Activated B cell treated with CpG ODN at 0.5 μM for 24 hours (primary cell): ENCODE measurements at regions not wholly inside any gene's neighbourhood (a gene's known extent, or its start where the extent isn't known, plus 50 kb on each side); places are given as distances from the start of the nearest gene placed in this dataset.

Source experiments
- ATAC-seq: fragments of 200-7000 bp; cut with Tn5 transposase; one replicate; pipeline ENCODE4 v1.10.0; 2021; ENCODE audit warnings: low read depth, mild to moderate bottlenecking, moderate library complexity
- CTCF ChIA-PET: fragments of 350-600 bp; sonication (Branson Sonifier 250); formaldehyde crosslinking; loops from one replicate; lab custom pipeline; 2021; ENCODE audit warnings: antibody characterized with exemption; lab: Charles Lee
- POLR2A ChIA-PET: fragments of 350-600 bp; sonication (Branson Sonifier 250); formaldehyde crosslinking; loops from one replicate; lab custom pipeline; 2021; ENCODE audit warnings: antibody characterized with exemption; lab: Charles Lee
- DNase-seq: peaks from one replicate; pipeline ENCODE4 v3.0.0; 2022
- H3K27ac Mint-ChIP-seq: one replicate; pipeline ENCODE4 v1.8.0; 2020; ENCODE audit warnings: mixed read lengths
- H3K27me3 Mint-ChIP-seq: one replicate; pipeline ENCODE4 v1.8.0; 2021; ENCODE audit warnings: mixed read lengths
- H3K36me3 Mint-ChIP-seq: one replicate; pipeline ENCODE4 v1.8.0; 2021; ENCODE audit warnings: low read depth, mixed read lengths
- H3K4me1 Mint-ChIP-seq: one replicate; pipeline ENCODE4 v1.8.0; 2021; ENCODE audit warnings: mixed read lengths
- H3K4me3 Mint-ChIP-seq: one replicate; pipeline ENCODE4 v1.8.0; 2020; ENCODE audit warnings: mild to moderate bottlenecking, mixed read lengths
- H3K9me3 Mint-ChIP-seq: one replicate; pipeline ENCODE4 v1.8.0; 2020; ENCODE audit warnings: mixed read lengths
- intact Hi-C: fragments of 100-400 bp; cut with micrococcal nuclease; formaldehyde crosslinking; loops from one replicate; pipeline ENCODE4 v1.15.1; 2024
- TF ChIP-seq, protein P1 (sequence below): fragments of 200-600 bp; IDR thresholded peaks from one replicate; pipeline ENCODE4 v1.8.0; 2022; ENCODE audit warnings: antibody characterized with exemption, mild to moderate bottlenecking

DNA sequence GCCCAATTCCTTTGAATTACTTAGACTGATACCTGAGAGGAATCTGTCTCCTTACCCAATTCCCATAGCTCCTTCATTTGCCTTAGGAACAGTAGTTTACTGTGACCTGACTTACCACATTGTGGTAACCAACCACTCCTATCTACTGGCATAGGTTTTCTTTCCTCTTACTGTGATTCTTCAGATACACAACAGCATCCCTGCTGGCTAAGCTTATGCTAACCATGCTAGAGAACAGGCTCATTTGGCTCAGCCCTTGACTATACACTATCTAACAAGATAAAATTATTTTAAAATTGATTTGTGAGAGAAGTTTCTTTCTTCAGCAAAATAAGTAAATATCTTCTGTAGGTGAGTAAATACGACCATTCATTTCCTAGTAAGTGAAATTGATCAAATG, 320.4 kb upstream of the DDHD1 start:
- Mint-ChIP-seq H3K36me3 (no peaks in the 10 kb centered on the region), H3K9me3 (no peaks in the 10 kb centered on the region), H3K4me3 (no peak overlapping the region), H3K27ac (no peak overlapping the region), H3K27me3 (no peaks in the 10 kb centered on the region), H3K4me1 (no peaks in the 10 kb centered on the region)
- POLR2A ChIA-PET = no interaction called here
- TF ChIP-seq, protein P1, sequence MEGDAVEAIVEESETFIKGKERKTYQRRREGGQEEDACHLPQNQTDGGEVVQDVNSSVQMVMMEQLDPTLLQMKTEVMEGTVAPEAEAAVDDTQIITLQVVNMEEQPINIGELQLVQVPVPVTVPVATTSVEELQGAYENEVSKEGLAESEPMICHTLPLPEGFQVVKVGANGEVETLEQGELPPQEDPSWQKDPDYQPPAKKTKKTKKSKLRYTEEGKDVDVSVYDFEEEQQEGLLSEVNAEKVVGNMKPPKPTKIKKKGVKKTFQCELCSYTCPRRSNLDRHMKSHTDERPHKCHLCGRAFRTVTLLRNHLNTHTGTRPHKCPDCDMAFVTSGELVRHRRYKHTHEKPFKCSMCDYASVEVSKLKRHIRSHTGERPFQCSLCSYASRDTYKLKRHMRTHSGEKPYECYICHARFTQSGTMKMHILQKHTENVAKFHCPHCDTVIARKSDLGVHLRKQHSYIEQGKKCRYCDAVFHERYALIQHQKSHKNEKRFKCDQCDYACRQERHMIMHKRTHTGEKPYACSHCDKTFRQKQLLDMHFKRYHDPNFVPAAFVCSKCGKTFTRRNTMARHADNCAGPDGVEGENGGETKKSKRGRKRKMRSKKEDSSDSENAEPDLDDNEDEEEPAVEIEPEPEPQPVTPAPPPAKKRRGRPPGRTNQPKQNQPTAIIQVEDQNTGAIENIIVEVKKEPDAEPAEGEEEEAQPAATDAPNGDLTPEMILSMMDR = no peak
- ATAC-seq (no peak), DNase-seq (no peak)
- CTCF ChIA-PET = no interaction called here
- intact Hi-C loops = no loop called here

DNA sequence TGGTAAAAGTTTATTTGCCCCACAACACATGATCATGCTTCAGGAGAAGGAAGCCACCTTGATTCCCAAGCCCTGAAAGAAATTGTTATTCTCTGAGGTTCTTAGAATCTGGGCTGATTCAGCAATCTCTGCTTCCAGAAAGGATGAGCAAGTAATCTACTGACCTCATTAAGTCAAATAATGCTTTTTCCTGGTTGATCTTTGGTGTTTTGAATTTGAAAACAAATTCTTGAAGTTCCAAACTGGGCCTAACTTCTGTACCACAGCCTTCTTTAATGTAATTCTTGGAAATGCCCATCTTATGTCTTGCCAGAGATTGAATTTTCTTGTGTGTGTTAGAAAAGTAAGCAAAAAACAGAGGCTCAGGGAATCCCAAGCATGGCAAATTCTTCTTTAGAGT, 319.2 kb upstream of the DDHD1 start:
- ChIA-PET POLR2A (no interaction called here), CTCF (no interaction called here)
- Mint-ChIP-seq H3K27me3 (no peaks in the 10 kb centered on the region), H3K36me3 (no peaks in the 10 kb centered on the region), H3K4me1 (no peaks in the 10 kb centered on the region), H3K4me3 (no peak overlapping the region), H3K27ac (no peak overlapping the region), H3K9me3 (no peaks in the 10 kb centered on the region)
- no peak for DNase-seq
- intact Hi-C loops = no loop called here
- TF ChIP-seq, protein P1 = no peak
- no peak for ATAC-seq

DNA sequence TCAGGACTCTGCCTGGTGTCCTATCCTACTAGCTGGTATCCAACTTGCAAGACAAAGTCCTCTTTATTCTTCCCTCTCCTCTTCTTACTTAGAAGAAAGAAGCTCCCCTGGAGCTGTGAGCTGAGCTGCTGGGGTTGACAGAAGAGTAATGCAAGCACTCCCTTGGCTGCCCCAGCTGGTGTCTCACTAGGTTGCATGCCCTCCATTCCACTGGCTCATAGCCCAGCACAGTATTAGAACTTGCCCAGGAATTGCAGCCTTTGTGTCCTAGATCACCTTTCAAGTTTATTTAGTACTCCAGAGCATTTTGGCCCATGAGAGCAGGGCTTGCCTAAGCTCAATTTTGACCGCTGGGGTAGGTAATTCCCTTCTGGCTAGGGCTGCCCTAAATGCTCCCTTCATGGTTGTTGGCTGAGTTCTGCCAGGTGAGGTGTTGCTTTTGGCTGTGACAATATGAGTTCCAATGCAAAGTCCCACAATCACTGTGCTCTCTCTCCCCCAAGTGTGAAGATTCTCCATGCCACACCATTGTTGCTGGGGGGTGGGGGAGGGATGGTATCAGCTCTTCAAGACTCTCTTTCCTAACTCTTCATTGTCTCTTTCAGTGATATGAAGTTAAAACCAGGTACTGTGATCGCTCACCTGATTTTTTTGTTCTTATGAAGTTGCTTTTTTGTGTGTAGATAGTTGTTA, 317.4 kb upstream of the DDHD1 start:
- H3K27me3 Mint-ChIP-seq = no peaks in the 10 kb centered on the region
- no peak overlapping the region for H3K4me3 Mint-ChIP-seq
- H3K36me3 Mint-ChIP-seq = no peaks in the 10 kb centered on the region
- no peak overlapping the region for H3K27ac Mint-ChIP-seq
- ATAC-seq (no peak), DNase-seq (no peak)
- no peaks in the 10 kb centered on the region for H3K4me1 Mint-ChIP-seq
- ChIA-PET POLR2A (no interaction called here), CTCF (no interaction called here)
- intact Hi-C loops = no loop called here
- H3K9me3 Mint-ChIP-seq = no peaks in the 10 kb centered on the region
- TF ChIP-seq, protein P1 = no peak

DNA sequence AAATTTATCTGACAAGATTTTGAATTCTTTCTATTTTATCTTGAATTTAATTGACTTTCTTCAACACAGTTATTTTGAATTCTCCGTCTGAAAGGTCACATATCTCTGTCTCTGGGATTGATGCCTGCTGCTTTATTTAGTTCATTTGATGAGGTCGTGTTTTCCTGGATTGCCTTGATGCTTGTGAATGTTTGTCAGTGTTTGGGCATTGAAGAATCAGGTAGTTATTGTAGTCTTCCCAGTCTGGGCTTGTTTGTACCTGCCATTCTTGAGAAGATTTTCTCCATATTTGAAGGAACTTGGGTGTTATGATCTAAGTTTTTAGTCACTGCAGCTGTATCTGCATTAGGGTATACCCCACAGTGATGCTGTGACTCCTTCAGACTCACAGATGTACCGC, 315.8 kb upstream of the DDHD1 start:
- Mint-ChIP-seq H3K27ac (no peak overlapping the region), H3K9me3 (no peaks in the 10 kb centered on the region), H3K4me1 (no peaks in the 10 kb centered on the region), H3K4me3 (no peak overlapping the region), H3K27me3 (no peaks in the 10 kb centered on the region), H3K36me3 (no peaks in the 10 kb centered on the region)
- intact Hi-C loops = no loop called here
- no peak for DNase-seq
- POLR2A ChIA-PET = no interaction called here
- CTCF ChIA-PET = no interaction called here
- TF ChIP-seq, protein P1 = no peak
- ATAC-seq = no peak

DNA sequence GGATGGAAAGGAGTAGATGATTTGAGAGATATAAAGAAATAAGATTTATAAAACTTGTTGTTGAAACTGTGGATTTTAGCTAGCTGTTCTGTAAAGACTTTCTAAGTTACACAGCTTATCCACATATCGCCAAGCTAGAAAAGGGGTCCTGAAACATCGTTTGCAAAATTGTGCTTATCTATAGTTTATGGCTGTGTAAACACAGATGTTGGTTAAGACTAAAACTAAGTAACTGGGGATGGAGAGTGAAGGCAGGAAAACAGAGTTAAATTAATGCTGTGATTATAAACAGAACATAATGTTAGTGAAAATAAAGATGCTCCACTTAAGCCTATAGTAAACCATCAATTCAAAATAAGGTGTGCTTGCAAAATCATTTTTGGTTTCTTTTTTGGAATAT, 311.3 kb upstream of the DDHD1 start:
- Mint-ChIP-seq H3K36me3 (no peaks in the 10 kb centered on the region), H3K27me3 (peaks cover 5% of the 10 kb centered on the region), H3K9me3 (no peaks in the 10 kb centered on the region), H3K4me3 (no peak overlapping the region), H3K4me1 (no peaks in the 10 kb centered on the region), H3K27ac (no peak overlapping the region)
- ATAC-seq (no peak), DNase-seq (no peak)
- ChIA-PET CTCF (no interaction called here), POLR2A (no interaction called here)
- TF ChIP-seq, protein P1 = no peak
- intact Hi-C loops = no loop called here
